K562 (cell line): ENCODE measurements at regions not wholly inside any gene's neighbourhood (a gene's known extent, or its start where the extent isn't known, plus 50 kb on each side); places are given as distances from the start of the nearest gene placed in this dataset.

Experiments used
- ARHGAP35 ChIP-seq: fragments of 450-650 bp; IDR thresholded peaks from 2 replicates; pipeline ENCODE4 v1.6.1; 2018; ENCODE audit not compliant: partially characterized antibody
- BDP1 ChIP-seq: IDR thresholded peaks from 3 replicates; pipeline ENCODE4 v1.6.1; 2011; ENCODE audit not compliant: insufficient read length, insufficient read depth
- FOXK1 ChIP-seq: sonication (generic); formaldehyde crosslinking; IDR thresholded peaks from 2 replicates; pipeline ENCODE4 v1.8.0; 2022; ENCODE audit warnings: missing genetic modification reagents, mild to moderate bottlenecking, borderline replicate concordance
- POLR2A ChIP-seq: fragments of 450-650 bp; conservative IDR thresholded peaks from 2 replicates; pipeline ENCODE4 v1.6.1; 2016
- SIX5 ChIP-seq, 2 experiments: IDR thresholded peaks; 2 replicates each; pipeline ENCODE4 v1.6.1; 2011; ENCODE audit warnings: low read length in 2 of 2, borderline replicate concordance in 1 of 2, low read depth in 1 of 2, mild to moderate bottlenecking in 1 of 2, moderate library complexity in 1 of 2; ENCODE audit not compliant: insufficient read depth in 1 of 2
- TAF1 ChIP-seq: IDR thresholded peaks from 2 replicates; pipeline ENCODE4 v1.6.1; 2011; ENCODE audit warnings: mild to moderate bottlenecking, low read length, moderate library complexity; ENCODE audit not compliant: insufficient read depth, control insufficient read depth, severe bottlenecking; ENCODE audit errors: extremely low read depth
- YY1 ChIP-seq, 3 experiments: IDR thresholded peaks; 2 replicates each; pipeline ENCODE4 v1.6.1; 2011; ENCODE audit warnings: low read length in 2 of 3, mild to moderate bottlenecking in 2 of 3, moderate library complexity in 2 of 3, borderline replicate concordance in 1 of 3, control low read depth in 1 of 3, low read depth in 1 of 3; ENCODE audit not compliant: insufficient read depth in 3 of 3, insufficient replicate concordance in 2 of 3, control insufficient read depth in 1 of 3, insufficient read length in 1 of 3; ENCODE audit errors: extremely low read depth in 1 of 3
- ZNF121 ChIP-seq: sonication (generic); formaldehyde crosslinking; conservative IDR thresholded peaks from 2 replicates; pipeline ENCODE4 v1.8.0; 2022; ENCODE audit warnings: missing genetic modification reagents
- ZNF133 ChIP-seq: fragments of 250-450 bp; sonication (Bioruptor Pico); IDR thresholded peaks from 2 replicates; pipeline ENCODE4 v1.4.0; 2020; ENCODE audit warnings: mild to moderate bottlenecking
- TF ChIP-seq, protein P1 (sequence below): IDR thresholded peaks from 3 replicates; pipeline ENCODE4 v1.6.1; 2011; ENCODE audit warnings: borderline replicate concordance, mild to moderate bottlenecking, moderate library complexity; ENCODE audit not compliant: insufficient read length; ENCODE audit errors: extremely low read depth
- TF ChIP-seq, protein P2 (sequence below): sonication (generic); formaldehyde crosslinking; IDR thresholded peaks from 2 replicates; pipeline ENCODE4 v1.8.0; 2023; ENCODE audit warnings: mild to moderate bottlenecking, missing genetic modification reagents

DNA sequence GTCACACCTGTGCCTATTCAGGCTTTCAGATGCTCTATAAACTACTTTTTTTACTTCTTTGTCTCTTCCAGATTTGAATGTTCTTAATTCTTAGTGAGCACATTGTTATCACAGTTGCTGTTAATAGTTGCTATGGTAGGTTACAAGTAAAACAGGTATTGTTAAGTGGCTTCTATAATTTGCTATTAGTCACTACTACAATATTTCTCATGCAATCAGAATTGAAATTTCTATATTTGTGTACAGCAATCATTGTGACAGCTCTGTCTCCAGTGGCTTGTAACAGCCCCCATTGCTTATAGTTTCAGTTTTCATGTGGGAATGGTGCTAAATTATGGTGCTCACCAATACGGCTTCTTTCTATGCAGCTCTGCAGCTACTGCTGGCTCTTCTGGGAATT is 318.4 kb upstream of the GOLIM4 start:
- TF ChIP-seq ARHGAP35, result no peak
- TF ChIP-seq TAF1, result no peak
- no peak for TF ChIP-seq ZNF121 (CRISPR knock-in tag)
- TF ChIP-seq ZNF133, result no peak
- TF ChIP-seq BDP1, result no peak
- TF ChIP-seq FOXK1, result no peak
- TF ChIP-seq POLR2A, result no peak
- no peak for TF ChIP-seq SIX5 (IDR thresholded peaks at IDR 0.05; ENCODE audit: borderline replicate concordance in 1 of 2, insufficient read depth in 1 of 2, low read depth in 1 of 2, low read length in 2 of 2)
- TF ChIP-seq, protein P1, sequence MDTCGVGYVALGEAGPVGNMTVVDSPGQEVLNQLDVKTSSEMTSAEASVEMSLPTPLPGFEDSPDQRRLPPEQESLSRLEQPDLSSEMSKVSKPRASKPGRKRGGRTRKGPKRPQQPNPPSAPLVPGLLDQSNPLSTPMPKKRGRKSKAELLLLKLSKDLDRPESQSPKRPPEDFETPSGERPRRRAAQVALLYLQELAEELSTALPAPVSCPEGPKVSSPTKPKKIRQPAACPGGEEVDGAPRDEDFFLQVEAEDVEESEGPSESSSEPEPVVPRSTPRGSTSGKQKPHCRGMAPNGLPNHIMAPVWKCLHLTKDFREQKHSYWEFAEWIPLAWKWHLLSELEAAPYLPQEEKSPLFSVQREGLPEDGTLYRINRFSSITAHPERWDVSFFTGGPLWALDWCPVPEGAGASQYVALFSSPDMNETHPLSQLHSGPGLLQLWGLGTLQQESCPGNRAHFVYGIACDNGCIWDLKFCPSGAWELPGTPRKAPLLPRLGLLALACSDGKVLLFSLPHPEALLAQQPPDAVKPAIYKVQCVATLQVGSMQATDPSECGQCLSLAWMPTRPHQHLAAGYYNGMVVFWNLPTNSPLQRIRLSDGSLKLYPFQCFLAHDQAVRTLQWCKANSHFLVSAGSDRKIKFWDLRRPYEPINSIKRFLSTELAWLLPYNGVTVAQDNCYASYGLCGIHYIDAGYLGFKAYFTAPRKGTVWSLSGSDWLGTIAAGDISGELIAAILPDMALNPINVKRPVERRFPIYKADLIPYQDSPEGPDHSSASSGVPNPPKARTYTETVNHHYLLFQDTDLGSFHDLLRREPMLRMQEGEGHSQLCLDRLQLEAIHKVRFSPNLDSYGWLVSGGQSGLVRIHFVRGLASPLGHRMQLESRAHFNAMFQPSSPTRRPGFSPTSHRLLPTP, result no peak
- no peak for TF ChIP-seq YY1 (IDR thresholded peaks at IDR 0.05; ENCODE audit: borderline replicate concordance in 1 of 3, control insufficient read depth in 1 of 3, extremely low read depth in 1 of 3, insufficient read depth in 3 of 3, insufficient read length in 1 of 3, insufficient replicate concordance in 2 of 3, low read depth in 1 of 3, low read length in 2 of 3)
- TF ChIP-seq, protein P2, sequence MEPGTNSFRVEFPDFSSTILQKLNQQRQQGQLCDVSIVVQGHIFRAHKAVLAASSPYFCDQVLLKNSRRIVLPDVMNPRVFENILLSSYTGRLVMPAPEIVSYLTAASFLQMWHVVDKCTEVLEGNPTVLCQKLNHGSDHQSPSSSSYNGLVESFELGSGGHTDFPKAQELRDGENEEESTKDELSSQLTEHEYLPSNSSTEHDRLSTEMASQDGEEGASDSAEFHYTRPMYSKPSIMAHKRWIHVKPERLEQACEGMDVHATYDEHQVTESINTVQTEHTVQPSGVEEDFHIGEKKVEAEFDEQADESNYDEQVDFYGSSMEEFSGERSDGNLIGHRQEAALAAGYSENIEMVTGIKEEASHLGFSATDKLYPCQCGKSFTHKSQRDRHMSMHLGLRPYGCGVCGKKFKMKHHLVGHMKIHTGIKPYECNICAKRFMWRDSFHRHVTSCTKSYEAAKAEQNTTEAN (CRISPR knock-in tag), result no peak
